ENCODE measurements at regions not wholly inside any gene's neighbourhood (a gene's known extent, or its start where the extent isn't known, plus 50 kb on each side); places are given as distances from the start of the nearest gene placed in this dataset.

DNA sequence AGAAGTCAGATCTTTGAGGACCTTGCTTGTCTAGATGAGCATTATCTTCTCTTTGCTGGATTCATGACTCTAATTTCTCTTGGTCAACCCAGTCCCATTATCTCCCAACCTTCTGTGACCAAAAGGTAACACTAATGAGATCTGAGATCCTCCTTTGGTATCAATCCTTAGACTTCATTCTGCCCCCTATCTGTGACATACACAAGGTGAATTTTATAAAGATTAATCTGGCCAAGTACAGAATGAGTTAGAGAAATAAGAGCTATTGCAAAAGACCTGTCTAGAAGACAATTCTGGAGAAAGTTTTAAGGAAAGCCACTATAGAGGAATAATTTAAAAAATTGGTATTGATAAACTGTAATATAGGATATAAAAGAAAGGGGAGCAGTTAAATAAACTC lies 113.8 kb upstream of the KCNMB2 start:
- TF ChIP-seq, protein P1, sequence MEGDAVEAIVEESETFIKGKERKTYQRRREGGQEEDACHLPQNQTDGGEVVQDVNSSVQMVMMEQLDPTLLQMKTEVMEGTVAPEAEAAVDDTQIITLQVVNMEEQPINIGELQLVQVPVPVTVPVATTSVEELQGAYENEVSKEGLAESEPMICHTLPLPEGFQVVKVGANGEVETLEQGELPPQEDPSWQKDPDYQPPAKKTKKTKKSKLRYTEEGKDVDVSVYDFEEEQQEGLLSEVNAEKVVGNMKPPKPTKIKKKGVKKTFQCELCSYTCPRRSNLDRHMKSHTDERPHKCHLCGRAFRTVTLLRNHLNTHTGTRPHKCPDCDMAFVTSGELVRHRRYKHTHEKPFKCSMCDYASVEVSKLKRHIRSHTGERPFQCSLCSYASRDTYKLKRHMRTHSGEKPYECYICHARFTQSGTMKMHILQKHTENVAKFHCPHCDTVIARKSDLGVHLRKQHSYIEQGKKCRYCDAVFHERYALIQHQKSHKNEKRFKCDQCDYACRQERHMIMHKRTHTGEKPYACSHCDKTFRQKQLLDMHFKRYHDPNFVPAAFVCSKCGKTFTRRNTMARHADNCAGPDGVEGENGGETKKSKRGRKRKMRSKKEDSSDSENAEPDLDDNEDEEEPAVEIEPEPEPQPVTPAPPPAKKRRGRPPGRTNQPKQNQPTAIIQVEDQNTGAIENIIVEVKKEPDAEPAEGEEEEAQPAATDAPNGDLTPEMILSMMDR (conservative IDR thresholded peaks at IDR 0.05), result peak; percentile 16; the same call in 1 of the 2 replicates
- TF ChIP-seq ZFX (IDR thresholded peaks at IDR 0.05), result no peak

All from C4-2B (cell line).